Gastrocnemius medialis (tissue), 4 donors: ENCODE measurements at regions not wholly inside any gene's neighbourhood (a gene's known extent, or its start where the extent isn't known, plus 50 kb on each side); places are given as distances from the start of the nearest gene placed in this dataset.

Experiments
- ATAC-seq, 2 donors: fragments of 150-250 bp; one replicate each; pipeline ENCODE4 v1.9.1; 2016
- DNase-seq, 2 donors: peaks; one replicate each; pipeline ENCODE4 v3.0.0-alpha.2; 2019
- H3K27ac ChIP-seq, 4 donors: fragments of 200-600 bp; sonication (generic); 1 replicate in 1 of 4; 2 replicates in 3 of 4; pipeline ENCODE4 v1.5.1; 2016 to 2018; ENCODE audit warnings: mild to moderate bottlenecking in 2 of 4, moderate library complexity in 1 of 4
- H3K27me3 ChIP-seq, 3 donors: fragments of 200-600 bp; sonication (generic) in 2 of 3; 1 replicate in 1 of 3; 2 replicates in 2 of 3; pipeline versions ENCODE4 v1.5.1 to v1.6.0; 2016 to 2019; ENCODE audit warnings: mild to moderate bottlenecking in 1 of 3, moderate library complexity in 1 of 3
- H3K36me3 ChIP-seq, 2 donors: fragments of 200-600 bp; sonication (generic) in 1 of 2; one replicate each; pipeline ENCODE4 v1.5.1; 2017 to 2018
- H3K4me1 ChIP-seq, 2 donors: fragments of 200-600 bp; sonication (generic) in 1 of 2; one replicate each; pipeline ENCODE4 v1.5.1; 2016 to 2017; ENCODE audit warnings: mild to moderate bottlenecking in 2 of 2
- H3K4me3 ChIP-seq, 4 donors: fragments of 200-600 bp; sonication (generic) in 3 of 4; 1 replicate in 1 of 4; 2 replicates in 3 of 4; pipeline ENCODE4 v1.5.1; 2016 to 2019; ENCODE audit warnings: mild to moderate bottlenecking in 2 of 4
- H3K9me3 ChIP-seq, 3 donors: fragments of 200-600 bp; sonication (generic) in 2 of 3; 1 replicate in 1 of 3; 2 replicates in 2 of 3; pipeline ENCODE4 v1.5.1; 2016 to 2019
- CTCF ChIP-seq, 5 experiments: fragments of 450-650 bp in 3 of 5; fragments of 200-600 bp in 2 of 5; sonication (generic) in 2 of 5; IDR thresholded peaks in 4 of 5; conservative IDR thresholded peaks in 1 of 5; 1 replicate in 4 of 5; 2 replicates in 1 of 5; pipeline ENCODE4 v1.5.1; 2016 to 2019; ENCODE audit warnings: antibody characterized with exemption in 5 of 5, mild to moderate bottlenecking in 3 of 5, moderate library complexity in 3 of 5
- POLR2A ChIP-seq, 2 donors: fragments of 450-650 bp; IDR thresholded peaks; one replicate each; pipeline ENCODE4 v1.6.1; 2017; ENCODE audit warnings: antibody characterized with exemption in 2 of 2, mild to moderate bottlenecking in 2 of 2, moderate library complexity in 2 of 2
- in situ Hi-C, 4 donors: fragments of 200-750 bp; cut with MboI; loops; one replicate each; pipeline versions ENCODE4 v1.15.0 to v1.8.0; 2017; ENCODE audit warnings: low sequenced_read_pairs in 4 of 4
- intact Hi-C: fragments of 100-400 bp; cut with DNase I; formaldehyde crosslinking; loops from one replicate; pipeline ENCODE4 v1.15.1; 2023; ENCODE audit warnings: low total_unique reads

DNA sequence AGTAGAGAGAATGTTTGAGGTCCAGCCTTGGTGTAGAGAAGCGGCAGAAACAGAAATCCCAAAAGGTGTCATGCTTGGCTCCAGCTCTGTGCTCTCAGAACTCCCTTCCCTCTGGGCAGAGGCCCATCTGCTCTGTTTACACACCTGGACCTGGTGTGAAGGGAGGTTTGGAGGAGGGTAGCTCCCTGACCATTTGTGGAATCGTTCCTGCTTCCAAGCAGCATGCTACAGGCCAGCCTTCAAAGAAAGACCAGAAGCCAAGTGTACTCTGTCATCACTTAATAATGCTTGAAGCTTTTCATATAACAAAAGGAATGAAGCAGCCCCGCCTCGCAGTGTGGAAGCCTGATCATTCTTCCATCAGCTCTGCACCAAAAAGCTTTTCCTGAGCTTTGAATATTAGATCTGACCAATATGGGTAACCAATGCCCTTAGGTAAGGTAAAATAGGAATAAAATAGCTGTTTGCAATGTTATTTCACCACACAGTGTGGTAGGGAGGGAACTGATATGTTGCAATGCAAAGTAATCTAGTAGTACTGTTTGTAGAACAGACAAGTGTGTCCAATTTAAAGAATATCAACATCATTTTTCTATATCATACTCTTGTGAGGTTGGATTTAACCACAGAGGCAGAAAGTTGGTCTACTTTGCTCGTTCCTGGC, 63.3 kb downstream of the ZIC5 start:
- no peak overlapping the region for H3K4me3 ChIP-seq
- H3K27me3 ChIP-seq = peaks cover 25 to 38% (median 30%) of the 10 kb centered on the region in 3 donors
- intact Hi-C loops (no loop called here), in situ Hi-C loops (loop anchor here in 3 of 4 donors (25.0 kb wide), 2 partner anchors 329 to 604 kb away; no protein-coding TSS in a partner anchor)
- DNase-seq = no peak
- no peaks in the 10 kb centered on the region for H3K36me3 ChIP-seq
- H3K4me1 ChIP-seq = no peaks in the 10 kb centered on the region
- no peak overlapping the region for H3K27ac ChIP-seq
- ATAC-seq = no peak
- TF ChIP-seq CTCF (IDR thresholded peaks at IDR 0.05 in 4 of 5, conservative IDR thresholded peaks at IDR 0.05 in 1 of 5) = no peak
- TF ChIP-seq POLR2A (IDR thresholded peaks at IDR 0.05) = no peak
- no peaks in the 10 kb centered on the region for H3K9me3 ChIP-seq

DNA sequence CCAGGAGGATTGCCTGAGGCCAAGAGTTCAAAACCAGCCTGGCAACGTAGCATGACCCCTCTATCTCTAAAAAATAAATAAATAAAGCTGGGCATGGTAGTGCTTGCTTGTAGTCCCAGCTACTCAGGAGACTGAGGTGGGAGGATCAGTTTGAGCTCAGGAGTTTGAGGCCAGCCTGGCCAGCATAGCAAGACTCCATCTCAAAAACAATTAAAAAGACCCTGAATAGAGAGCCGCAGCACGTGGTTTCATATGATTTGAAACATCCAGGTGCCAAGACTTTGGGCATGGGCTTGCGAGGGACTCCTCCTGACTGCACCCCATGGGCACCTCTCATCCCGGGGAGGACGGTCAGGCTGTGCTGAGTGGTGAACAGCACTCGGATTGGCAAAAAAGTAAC, 63.9 kb downstream of the ZIC5 start:
- in situ Hi-C loops (loop anchor here in 3 of 4 donors (25.0 kb wide), 2 partner anchors 330 to 605 kb away; no protein-coding TSS in a partner anchor), intact Hi-C loops (no loop called here)
- Histone ChIP-seq H3K4me3 (no peak overlapping the region), H3K27me3 (peaks cover 25 to 38% (median 28%) of the 10 kb centered on the region in 3 donors), H3K4me1 (no peaks in the 10 kb centered on the region), H3K36me3 (no peaks in the 10 kb centered on the region), H3K27ac (no peak overlapping the region), H3K9me3 (no peaks in the 10 kb centered on the region)
- no peak for TF ChIP-seq POLR2A (IDR thresholded peaks at IDR 0.05)
- TF ChIP-seq CTCF (IDR thresholded peaks at IDR 0.05 in 4 of 5, conservative IDR thresholded peaks at IDR 0.05 in 1 of 5) = no peak
- DNase-seq (no peak), ATAC-seq (no peak)

- no peak for TF ChIP-seq CTCF (IDR thresholded peaks at IDR 0.05 in 4 of 5, conservative IDR thresholded peaks at IDR 0.05 in 1 of 5)
- TF ChIP-seq POLR2A (IDR thresholded peaks at IDR 0.05) = no peak
- in situ Hi-C loops (loop anchor here in 3 of 4 donors (25.0 kb wide), 2 partner anchors 330 to 605 kb away; no protein-coding TSS in a partner anchor), intact Hi-C loops (no loop called here)
- no peak overlapping the region for H3K27ac ChIP-seq
- peaks cover 25 to 38% (median 30%) of the 10 kb centered on the region in 3 donors for H3K27me3 ChIP-seq
- ATAC-seq (no peak), DNase-seq (no peak)
- no peaks in the 10 kb centered on the region for H3K36me3 ChIP-seq
- H3K4me1 ChIP-seq = no peaks in the 10 kb centered on the region
- H3K4me3 ChIP-seq = no peak overlapping the region
- no peaks in the 10 kb centered on the region for H3K9me3 ChIP-seq
Observed at GRCh38 chr13:99907038-99907437, 64.5 kb downstream of the ZIC5 start.

DNA sequence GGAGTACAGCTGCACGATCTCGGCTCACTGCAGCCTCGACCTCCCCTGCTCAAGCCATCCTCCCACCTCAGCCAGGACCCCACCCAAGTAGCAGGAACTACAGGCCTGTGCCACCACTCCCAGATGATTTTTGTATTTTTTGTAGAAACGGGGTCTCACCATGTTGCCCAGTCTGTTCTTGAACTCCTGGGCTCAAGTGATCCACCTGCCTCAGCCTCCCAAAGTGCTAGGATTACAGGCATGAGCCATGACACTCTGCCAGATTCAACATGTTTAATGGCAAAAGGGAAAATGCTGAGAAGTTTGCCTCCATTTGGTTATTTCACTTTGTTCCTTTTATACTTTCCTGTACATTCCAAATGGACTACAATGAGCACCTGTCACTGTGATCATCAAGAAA, 65.8 kb downstream of the ZIC5 start:
- in situ Hi-C loops (loop anchor here in 3 of 4 donors (25.0 kb wide), 2 partner anchors 331 to 606 kb away; no protein-coding TSS in a partner anchor), intact Hi-C loops (no loop called here)
- DNase-seq = no peak
- H3K27me3 ChIP-seq = peaks cover 27 to 30% (median 28%) of the 10 kb centered on the region in 3 donors
- no peaks in the 10 kb centered on the region for H3K36me3 ChIP-seq
- no peak for ATAC-seq
- H3K4me1 ChIP-seq = no peaks in the 10 kb centered on the region
- no peak for TF ChIP-seq CTCF (IDR thresholded peaks at IDR 0.05 in 4 of 5, conservative IDR thresholded peaks at IDR 0.05 in 1 of 5)
- TF ChIP-seq POLR2A (IDR thresholded peaks at IDR 0.05) = no peak
- no peaks in the 10 kb centered on the region for H3K9me3 ChIP-seq
- H3K27ac ChIP-seq = no peak overlapping the region
- no peak overlapping the region for H3K4me3 ChIP-seq
